ENCODE measurements at regions not wholly inside any gene's neighbourhood (a gene's known extent, or its start where the extent isn't known, plus 50 kb on each side); places are given as distances from the start of the nearest gene placed in this dataset.

DNA sequence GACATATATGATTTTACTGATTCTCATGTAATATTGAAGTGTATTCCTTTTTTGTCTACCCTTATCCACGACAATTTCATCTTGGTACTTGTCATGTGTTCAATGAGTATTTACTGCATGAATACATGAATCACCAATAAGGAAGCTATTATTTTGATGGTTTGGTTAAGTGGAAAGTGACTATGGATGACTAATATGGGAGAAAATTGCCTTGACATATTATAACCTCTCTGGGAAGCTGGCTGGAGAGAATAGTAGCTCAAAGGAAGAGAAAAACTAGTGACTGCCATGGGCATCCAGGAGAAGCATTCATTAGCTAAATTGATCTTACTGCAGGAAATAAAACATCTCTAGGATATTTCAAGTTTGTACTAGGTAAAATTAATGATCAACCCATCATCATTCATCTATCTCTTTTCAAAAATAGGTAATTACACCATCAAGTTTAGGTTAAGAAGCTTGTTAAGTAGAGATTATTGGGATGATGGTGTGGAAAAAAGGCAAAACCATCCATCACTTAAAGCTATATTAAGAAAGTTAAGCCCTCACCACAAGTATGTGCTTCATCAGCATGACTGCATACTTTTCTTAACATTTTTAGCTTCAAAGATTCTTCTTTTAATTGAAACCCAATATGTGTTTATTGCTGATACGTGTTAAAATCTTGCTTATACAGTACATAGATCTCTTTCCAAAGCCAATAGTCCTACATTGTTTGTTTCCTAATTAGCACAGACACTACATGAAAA is 455.2 kb upstream of the ARPP21 start:
- Mint-ChIP-seq H3K27ac (ENCODE audit: unreplicated experiment) (no peak overlapping the region), H3K4me1 (ENCODE audit: low read depth, unreplicated experiment) (no peaks in the 10 kb centered on the region), H3K27me3 (ENCODE audit: unreplicated experiment) (no peaks in the 10 kb centered on the region), H3K36me3 (ENCODE audit: insufficient read depth, unreplicated experiment) (no peaks in the 10 kb centered on the region), H3K4me3 (ENCODE audit: low read depth, unreplicated experiment) (no peak overlapping the region), H3K9me3 (ENCODE audit: low read depth, unreplicated experiment) (peaks cover 7% of the 10 kb centered on the region)
- TF ChIP-seq, protein P1, sequence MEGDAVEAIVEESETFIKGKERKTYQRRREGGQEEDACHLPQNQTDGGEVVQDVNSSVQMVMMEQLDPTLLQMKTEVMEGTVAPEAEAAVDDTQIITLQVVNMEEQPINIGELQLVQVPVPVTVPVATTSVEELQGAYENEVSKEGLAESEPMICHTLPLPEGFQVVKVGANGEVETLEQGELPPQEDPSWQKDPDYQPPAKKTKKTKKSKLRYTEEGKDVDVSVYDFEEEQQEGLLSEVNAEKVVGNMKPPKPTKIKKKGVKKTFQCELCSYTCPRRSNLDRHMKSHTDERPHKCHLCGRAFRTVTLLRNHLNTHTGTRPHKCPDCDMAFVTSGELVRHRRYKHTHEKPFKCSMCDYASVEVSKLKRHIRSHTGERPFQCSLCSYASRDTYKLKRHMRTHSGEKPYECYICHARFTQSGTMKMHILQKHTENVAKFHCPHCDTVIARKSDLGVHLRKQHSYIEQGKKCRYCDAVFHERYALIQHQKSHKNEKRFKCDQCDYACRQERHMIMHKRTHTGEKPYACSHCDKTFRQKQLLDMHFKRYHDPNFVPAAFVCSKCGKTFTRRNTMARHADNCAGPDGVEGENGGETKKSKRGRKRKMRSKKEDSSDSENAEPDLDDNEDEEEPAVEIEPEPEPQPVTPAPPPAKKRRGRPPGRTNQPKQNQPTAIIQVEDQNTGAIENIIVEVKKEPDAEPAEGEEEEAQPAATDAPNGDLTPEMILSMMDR (IDR thresholded peaks at IDR 0.05; ENCODE audit: unreplicated experiment): no peak
- intact Hi-C loops (cut with micrococcal nuclease; ENCODE audit: unreplicated experiment): no loop called here
- DNase-seq: no peak
- no TSS peak for BruUV-seq (replicated peaks)
- CTCF ChIA-PET: interaction anchor here (1.0 to 1.9 kb wide), 2 partner anchors 12 to 425 kb away, joined by 3 to 4 read pairs; no protein-coding TSS in a partner anchor

DNA sequence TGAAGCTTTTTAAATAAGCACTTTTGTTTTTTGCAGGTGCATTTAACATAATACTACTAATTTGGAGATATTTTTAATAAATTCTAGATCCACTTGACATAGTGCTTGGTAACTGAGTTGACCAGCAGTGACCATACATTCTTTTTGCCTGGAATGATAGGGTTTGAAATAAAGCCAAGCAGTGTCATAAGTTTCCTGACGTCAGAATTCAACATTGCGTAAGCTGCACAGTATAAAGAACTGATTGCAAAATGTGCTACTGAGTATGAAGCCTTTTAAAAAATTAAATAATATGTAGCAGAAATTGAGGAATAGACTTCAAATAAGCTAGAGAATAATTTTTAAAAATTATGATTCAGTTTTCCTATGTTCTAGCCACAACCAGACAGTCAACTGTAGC is 454.6 kb upstream of the ARPP21 start:
- CTCF ChIA-PET: interaction anchor here (0.7 to 1.9 kb wide), 2 partner anchors 11 to 235 kb away, joined by 3 to 4 read pairs; no protein-coding TSS in a partner anchor
- Mint-ChIP-seq H3K27ac (ENCODE audit: unreplicated experiment) (no peak overlapping the region), H3K36me3 (ENCODE audit: insufficient read depth, unreplicated experiment) (no peaks in the 10 kb centered on the region), H3K27me3 (ENCODE audit: unreplicated experiment) (no peaks in the 10 kb centered on the region), H3K4me3 (ENCODE audit: low read depth, unreplicated experiment) (no peak overlapping the region), H3K9me3 (ENCODE audit: low read depth, unreplicated experiment) (peaks cover 7% of the 10 kb centered on the region), H3K4me1 (ENCODE audit: low read depth, unreplicated experiment) (no peaks in the 10 kb centered on the region)
- BruUV-seq (replicated peaks): no TSS peak
- TF ChIP-seq, protein P1 (IDR thresholded peaks at IDR 0.05; ENCODE audit: unreplicated experiment): no peak
- DNase-seq: peak; percentile 10
- intact Hi-C loops (cut with micrococcal nuclease; ENCODE audit: unreplicated experiment): no loop called here

DNA sequence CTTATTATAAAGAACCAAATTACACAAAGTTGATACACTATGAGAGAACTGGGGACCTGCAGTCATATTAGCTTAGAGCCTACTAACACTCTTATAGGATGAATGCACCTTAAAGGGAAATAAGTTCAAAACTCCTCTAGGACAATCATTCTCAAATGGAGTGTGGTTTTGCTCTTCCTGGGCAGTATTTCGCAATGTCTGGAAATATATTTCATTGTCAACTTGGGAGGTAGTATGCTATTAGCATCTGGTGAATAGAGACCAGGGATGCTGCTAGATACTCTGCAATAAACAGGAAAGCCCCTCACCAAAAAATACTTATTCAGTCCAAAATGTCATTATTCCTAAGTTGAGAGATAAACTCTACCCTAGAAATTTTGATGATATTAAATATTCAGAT is 451.4 kb upstream of the ARPP21 start:
- CTCF ChIA-PET: no interaction called here
- Mint-ChIP-seq H3K36me3 (ENCODE audit: insufficient read depth, unreplicated experiment) (no peaks in the 10 kb centered on the region), H3K4me1 (ENCODE audit: low read depth, unreplicated experiment) (no peaks in the 10 kb centered on the region), H3K27me3 (ENCODE audit: unreplicated experiment) (no peaks in the 10 kb centered on the region), H3K4me3 (ENCODE audit: low read depth, unreplicated experiment) (no peak overlapping the region), H3K27ac (ENCODE audit: unreplicated experiment) (no peak overlapping the region), H3K9me3 (ENCODE audit: low read depth, unreplicated experiment) (peaks cover 2% of the 10 kb centered on the region)
- no peak for DNase-seq
- no TSS peak for BruUV-seq (replicated peaks)
- intact Hi-C loops (cut with micrococcal nuclease; ENCODE audit: unreplicated experiment): no loop called here
- TF ChIP-seq, protein P1 (IDR thresholded peaks at IDR 0.05; ENCODE audit: unreplicated experiment): no peak

DNA sequence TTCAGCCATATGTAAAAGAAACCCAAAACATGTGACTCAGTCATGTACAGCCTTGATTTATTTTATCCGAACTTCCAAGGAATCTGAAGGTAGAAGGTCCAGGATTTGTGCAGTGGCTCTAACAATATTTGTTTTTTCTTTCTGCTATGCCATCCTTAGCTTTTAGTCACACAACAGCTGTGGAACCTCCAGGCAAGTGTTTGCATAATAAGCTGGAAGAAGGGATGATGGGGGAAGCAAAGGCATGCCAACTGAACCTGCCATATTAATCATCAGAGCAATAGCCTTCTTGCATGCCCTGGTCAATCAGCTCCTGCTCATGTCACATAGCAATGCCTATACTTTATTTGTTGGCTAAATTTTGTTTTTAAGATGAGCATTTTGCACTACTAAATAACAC is 444.7 kb upstream of the ARPP21 start:
- BruUV-seq (replicated peaks): no TSS peak
- no peak overlapping the region for H3K4me3 Mint-ChIP-seq (ENCODE audit: low read depth, unreplicated experiment)
- H3K27me3 Mint-ChIP-seq (ENCODE audit: unreplicated experiment): no peaks in the 10 kb centered on the region
- intact Hi-C loops (cut with micrococcal nuclease; ENCODE audit: unreplicated experiment): no loop called here
- CTCF ChIA-PET: interaction anchor here (0.6 kb wide), 1 partner anchor 65 kb away, joined by 4 read pairs; no protein-coding TSS in a partner anchor
- no peak overlapping the region for H3K27ac Mint-ChIP-seq (ENCODE audit: unreplicated experiment)
- no peak for DNase-seq
- peaks cover under 1% of the 10 kb centered on the region for H3K4me1 Mint-ChIP-seq (ENCODE audit: low read depth, unreplicated experiment)
- no peaks in the 10 kb centered on the region for H3K36me3 Mint-ChIP-seq (ENCODE audit: insufficient read depth, unreplicated experiment)
- TF ChIP-seq, protein P1 (IDR thresholded peaks at IDR 0.05; ENCODE audit: unreplicated experiment): no peak
- no peaks in the 10 kb centered on the region for H3K9me3 Mint-ChIP-seq (ENCODE audit: low read depth, unreplicated experiment)

Data from Calu3 (cell line).